H9 (cell line): ENCODE measurements at regions not wholly inside any gene's neighbourhood (a gene's known extent, or its start where the extent isn't known, plus 50 kb on each side); places are given as distances from the start of the nearest gene placed in this dataset.

Source experiments
- DNase-seq: peaks from one replicate; pipeline ENCODE4 v3.0.0-alpha.2; 2017
- H2AFZ ChIP-seq: one replicate; pipeline ENCODE4 v1.6.1; 2013; ENCODE audit warnings: mild to moderate bottlenecking, low read length, control low read depth, moderate library complexity
- H2AK5ac ChIP-seq: 2 replicates; pipeline ENCODE4 v1.6.1; 2013; ENCODE audit warnings: low read length, control low read depth, mixed read lengths; ENCODE audit not compliant: insufficient read length
- H2BK120ac ChIP-seq: one replicate; pipeline ENCODE4 v1.6.1; 2013; ENCODE audit warnings: low read depth, mild to moderate bottlenecking, low read length, control low read depth, inconsistent platforms; ENCODE audit not compliant: poor library complexity, severe bottlenecking
- H2BK12ac ChIP-seq: 2 replicates; pipeline ENCODE4 v1.6.1; 2013; ENCODE audit warnings: low read length, control low read depth, mixed read lengths, low read depth; ENCODE audit not compliant: insufficient read length
- H2BK15ac ChIP-seq: 2 replicates; pipeline ENCODE4 v1.6.1; 2013; ENCODE audit warnings: low read depth, low read length, control low read depth
- H2BK20ac ChIP-seq: one replicate; pipeline ENCODE4 v1.6.1; 2013; ENCODE audit warnings: low read depth, mild to moderate bottlenecking, low read length, control low read depth, inconsistent platforms; ENCODE audit not compliant: poor library complexity, severe bottlenecking
- H2BK5ac ChIP-seq: 2 replicates; pipeline ENCODE4 v1.6.1; 2013; ENCODE audit warnings: low read length, control low read depth, mixed read lengths; ENCODE audit not compliant: insufficient read length
- H3K14ac ChIP-seq: 2 replicates; pipeline ENCODE4 v1.6.1; 2013; ENCODE audit warnings: low read length, control low read depth; ENCODE audit not compliant: insufficient read depth
- H3K18ac ChIP-seq: 2 replicates; pipeline ENCODE4 v1.6.1; 2013; ENCODE audit warnings: low read depth, mild to moderate bottlenecking, mixed read lengths, low read length, control low read depth; ENCODE audit not compliant: insufficient read length
- H3K23ac ChIP-seq: 2 replicates; pipeline ENCODE4 v1.6.1; 2013; ENCODE audit warnings: low read length, control low read depth, mixed read lengths, low read depth; ENCODE audit not compliant: insufficient read length
- H3K23me2 ChIP-seq: 2 replicates; pipeline ENCODE4 v1.6.1; 2013; ENCODE audit warnings: low read depth, mild to moderate bottlenecking, mixed read lengths, low read length, control low read depth; ENCODE audit not compliant: insufficient read length, poor library complexity, severe bottlenecking
- H3K27ac ChIP-seq: 2 replicates; pipeline ENCODE4 v1.5.1; 2013; ENCODE audit warnings: low read length, control low read depth, mixed read lengths, low read depth; ENCODE audit not compliant: insufficient read length
- H3K27me3 ChIP-seq: 2 replicates; pipeline ENCODE4 v1.6.1; 2013; ENCODE audit warnings: low read length, control low read depth, inconsistent platforms; ENCODE audit not compliant: insufficient read depth
- H3K4ac ChIP-seq: 2 replicates; pipeline ENCODE4 v1.6.1; 2013; ENCODE audit warnings: low read depth, mild to moderate bottlenecking, control low read depth, inconsistent platforms, low read length, moderate library complexity
- H3K4me1 ChIP-seq: 2 replicates; pipeline ENCODE4 v1.6.1; 2013; ENCODE audit warnings: low read length, control low read depth, inconsistent platforms; ENCODE audit not compliant: insufficient read depth
- H3K4me2 ChIP-seq: 2 replicates; pipeline ENCODE4 v1.6.1; 2013; ENCODE audit warnings: low read length, control low read depth, mixed read lengths; ENCODE audit not compliant: insufficient read length, insufficient read depth
- H3K56ac ChIP-seq: 2 replicates; pipeline ENCODE4 v1.6.1; 2013; ENCODE audit warnings: low read depth, mild to moderate bottlenecking, mixed read lengths, low read length, control low read depth; ENCODE audit not compliant: insufficient read length
- H3K79me1 ChIP-seq: 2 replicates; pipeline ENCODE4 v1.6.1; 2013; ENCODE audit warnings: low read depth, mild to moderate bottlenecking, moderate library complexity, low read length, control low read depth, inconsistent platforms; ENCODE audit not compliant: insufficient read depth, poor library complexity, severe bottlenecking
- H3K79me2 ChIP-seq: 2 replicates; pipeline ENCODE4 v1.6.1; 2013; ENCODE audit warnings: low read length, control low read depth, inconsistent platforms; ENCODE audit not compliant: insufficient read depth
- H3K9ac ChIP-seq: 2 replicates; pipeline ENCODE4 v1.6.1; 2013; ENCODE audit warnings: low read length, control low read depth, mixed read lengths; ENCODE audit not compliant: insufficient read length; ENCODE audit errors: extremely low read depth
- H3K9me3 ChIP-seq: one replicate; pipeline ENCODE4 v1.6.1; 2013; ENCODE audit warnings: low read depth, low read length, inconsistent platforms; ENCODE audit not compliant: control insufficient read depth
- H3T11ph ChIP-seq: one replicate; pipeline ENCODE4 v1.6.1; 2013; ENCODE audit warnings: mild to moderate bottlenecking, low read length, control low read depth, inconsistent platforms
- H4K20me1 ChIP-seq: one replicate; pipeline ENCODE4 v1.6.1; 2013; ENCODE audit not compliant: control insufficient read depth, insufficient read length, insufficient read depth
- H4K5ac ChIP-seq: 2 replicates; pipeline ENCODE4 v1.6.1; 2013; ENCODE audit warnings: low read depth, mild to moderate bottlenecking, mixed read lengths, low read length, control low read depth; ENCODE audit not compliant: insufficient read length
- H4K8ac ChIP-seq: replicated peaks from 2 replicates; pipeline ENCODE4 v1.6.1; 2013; ENCODE audit warnings: low read length, control low read depth, mixed read lengths, low read depth; ENCODE audit not compliant: insufficient read length
- H4K91ac ChIP-seq: 2 replicates; pipeline ENCODE4 v1.6.1; 2013; ENCODE audit warnings: low read depth, mild to moderate bottlenecking, moderate library complexity, mixed read lengths, low read length, control low read depth; ENCODE audit not compliant: insufficient read length
- H3K27ac Mint-ChIP-seq, 3 experiments: 2 replicates in 2 of 3; 3 replicates in 1 of 3; pipeline ENCODE4 v1.8.0; 2020 to 2021; ENCODE audit warnings: mixed read lengths in 3 of 3, mild to moderate bottlenecking in 1 of 3, moderate library complexity in 1 of 3
- H3K27me3 Mint-ChIP-seq: 2 replicates; pipeline ENCODE4 v1.8.0; 2021; ENCODE audit warnings: low read depth, mild to moderate bottlenecking, moderate library complexity, mixed read lengths
- H3K36me3 Mint-ChIP-seq, 3 experiments: 2 replicates in 2 of 3; 3 replicates in 1 of 3; pipeline ENCODE4 v1.8.0; 2020 to 2021; ENCODE audit warnings: low read depth in 3 of 3, mixed read lengths in 3 of 3; ENCODE audit not compliant: insufficient read depth in 1 of 3
- H3K4me1 Mint-ChIP-seq, 2 experiments: 2 replicates each; pipeline ENCODE4 v1.8.0; 2020; ENCODE audit warnings: mixed read lengths in 2 of 2
- H3K4me3 Mint-ChIP-seq, 2 experiments: 2 replicates in 1 of 2; 3 replicates in 1 of 2; pipeline ENCODE4 v1.8.0; 2020 to 2021; ENCODE audit warnings: mild to moderate bottlenecking in 2 of 2, mixed read lengths in 2 of 2, moderate library complexity in 1 of 2
- H3K9me3 Mint-ChIP-seq, 2 experiments: 2 replicates in 1 of 2; 3 replicates in 1 of 2; pipeline ENCODE4 v1.8.0; 2020; ENCODE audit warnings: mild to moderate bottlenecking in 2 of 2, mixed read lengths in 2 of 2, moderate library complexity in 1 of 2
- CTCF ChIP-seq: fragments of 200-600 bp; sonication (generic); conservative IDR thresholded peaks from 3 replicates; pipeline ENCODE4 v1.8.0; 2021; ENCODE audit warnings: antibody characterized with exemption, mild to moderate bottlenecking
- WGBS: extraction: QIAGEN DNeasy Blood & Tissue Kit; methylation state at CpG from one replicate; pipeline ENCODE4 v1.1.7; 2013; ENCODE audit warnings: missing lambda C conversion rate, low lambda C conversion rate, mixed read lengths; ENCODE audit not compliant: insufficient read length; ENCODE audit errors: extremely low coverage; 5-methylcytosine and 5-hydroxymethylcytosine counted together

GRCh38 chr15:93825682-93826081 lies 405.7 kb upstream of the MCTP2 start:
- H3K4me3 Mint-ChIP-seq = no peak overlapping the region
- Histone ChIP-seq H3K18ac (no peak overlapping the region), H2BK20ac (no peak overlapping the region), H2BK120ac (no peak overlapping the region), H2AK5ac (no peak overlapping the region), H4K8ac (no peak overlapping the region), H3K79me1 (no peaks in the 10 kb centered on the region), H3K23ac (no peak overlapping the region), H4K91ac (no peak overlapping the region), H3K4me1 (peaks cover 3% of the 10 kb centered on the region; the same call in 1 of the 2 replicates), H3K9me3 (no peaks in the 10 kb centered on the region), H2AFZ (no peak overlapping the region), H2BK15ac (no peak overlapping the region), H3K9ac (no peak overlapping the region), H3K4me2 (no peak overlapping the region), H3K14ac (no peak overlapping the region), H3K56ac (no peak overlapping the region), H2BK5ac (no peak overlapping the region), H3K4ac (no peak overlapping the region), H3T11ph (no peak overlapping the region), H3K23me2 (no peaks in the 10 kb centered on the region), H3K27ac (no peak overlapping the region), H4K20me1 (no peaks in the 10 kb centered on the region), H2BK12ac (no peak overlapping the region), H4K5ac (no peak overlapping the region), H3K79me2 (no peaks in the 10 kb centered on the region), H3K27me3 (no peaks in the 10 kb centered on the region)
- H3K27ac Mint-ChIP-seq = no peak overlapping the region
- no peaks in the 10 kb centered on the region; a peak in 1 of 7 replicates for H3K36me3 Mint-ChIP-seq
- H3K9me3 Mint-ChIP-seq = no peaks in the 10 kb centered on the region
- no CpG with 5 or more reads among the region's 4 CpGs for WGBS
- no peak for DNase-seq
- TF ChIP-seq CTCF = no peak
- H3K4me1 Mint-ChIP-seq = peaks cover 18 to 30% of the 10 kb centered on the region in 2 experiments
- no peaks in the 10 kb centered on the region; the same call in 1 of the 2 replicates for H3K27me3 Mint-ChIP-seq
